HL-60 (cell line): ENCODE measurements at regions not wholly inside any gene's neighbourhood (a gene's known extent, or its start where the extent isn't known, plus 50 kb on each side); places are given as distances from the start of the nearest gene placed in this dataset.

Source experiments
- DNase-seq, 2 experiments: peaks; one replicate each; pipeline ENCODE4 v3.0.0-alpha.2; 2010 to 2020; ENCODE audit warnings: low read depth in 1 of 2, low spot score in 1 of 2
- H3K27ac ChIP-seq: fragments of 250-450 bp; sonication (Bioruptor Pico); replicated peaks from 2 replicates; pipeline ENCODE4 v1.5.1; 2020; ENCODE audit warnings: mild to moderate bottlenecking, moderate library complexity
- H3K27me3 ChIP-seq: fragments of 250-450 bp; sonication (Bioruptor Pico); 2 replicates; pipeline ENCODE4 v1.5.1; 2021; ENCODE audit warnings: mild to moderate bottlenecking, moderate library complexity; ENCODE audit not compliant: insufficient read depth, poor library complexity, severe bottlenecking
- H3K4me3 ChIP-seq: replicated peaks from 2 replicates; pipeline ENCODE4 v1.5.1; 2011; ENCODE audit warnings: mild to moderate bottlenecking, control low read depth, low read length; ENCODE audit not compliant: insufficient read depth
- CTCF ChIP-seq: IDR thresholded peaks from one replicate; pipeline ENCODE4 v1.5.1; 2011; ENCODE audit warnings: low read length, control low read depth, inconsistent platforms; ENCODE audit not compliant: insufficient read depth
- GABPA ChIP-seq: IDR thresholded peaks from 2 replicates; pipeline ENCODE4 v1.6.1; 2012; ENCODE audit warnings: low read depth
- POLR2AphosphoS5 ChIP-seq: IDR thresholded peaks from 2 replicates; pipeline ENCODE4 v1.6.1; 2012; ENCODE audit warnings: low read depth
- REST ChIP-seq: IDR thresholded peaks from 2 replicates; pipeline ENCODE4 v1.6.1; 2012; ENCODE audit warnings: low read depth; ENCODE audit not compliant: insufficient replicate concordance
- SPI1 ChIP-seq: IDR thresholded peaks from 2 replicates; pipeline ENCODE4 v1.6.1; 2012; ENCODE audit warnings: low read depth, mild to moderate bottlenecking, borderline replicate concordance

GRCh38 chr11:98564881-98565280 is 455.9 kb upstream of the CNTN5 start:
- DNase-seq, result no peak
- Histone ChIP-seq H3K4me3 (no peak overlapping the region), H3K27me3 (no peaks in the 10 kb centered on the region), H3K27ac (no peak overlapping the region)
- TF ChIP-seq GABPA, result no peak
- no peak for TF ChIP-seq REST
- no peak for TF ChIP-seq CTCF
- no peak for TF ChIP-seq SPI1

GRCh38 chr11:98565311-98565710 is 455.4 kb upstream of the CNTN5 start:
- TF ChIP-seq CTCF (no peak), GABPA (no peak), SPI1 (no peak), POLR2AphosphoS5 (no peak), REST (no peak)
- DNase-seq, result no peak

GRCh38 chr11:98566978-98567377 is 453.8 kb upstream of the CNTN5 start:
- Histone ChIP-seq H3K27me3 (no peaks in the 10 kb centered on the region), H3K4me3 (no peak overlapping the region), H3K27ac (no peak overlapping the region)
- TF ChIP-seq REST (no peak), POLR2AphosphoS5 (no peak), SPI1 (no peak), GABPA (no peak), CTCF (no peak)
- DNase-seq, result no peak

More at GRCh38 chr11:98565311-98565710, 455.4 kb upstream of the CNTN5 start:
- H3K27me3 ChIP-seq, result no peaks in the 10 kb centered on the region
- H3K4me3 ChIP-seq, result no peak overlapping the region
- H3K27ac ChIP-seq, result no peak overlapping the region
